Prostate gland (tissue), 2 donors: ENCODE measurements at regions not wholly inside any gene's neighbourhood (a gene's known extent, or its start where the extent isn't known, plus 50 kb on each side); places are given as distances from the start of the nearest gene placed in this dataset.

ENCODE experiments used
- DNase-seq: peaks from one replicate; pipeline ENCODE4 v3.0.0-alpha.2; 2019; ENCODE audit warnings: low spot score
- H3K27ac ChIP-seq, 2 donors: fragments of 200-600 bp; sonication (generic); 2 replicates each; pipeline ENCODE4 v1.5.1; 2017 to 2019
- H3K27me3 ChIP-seq: fragments of 200-600 bp; sonication (generic); replicated peaks from 2 replicates; pipeline ENCODE4 v1.5.1; 2019; ENCODE audit not compliant: insufficient read depth
- H3K36me3 ChIP-seq, 2 donors: fragments of 200-600 bp; sonication (generic); 1 replicate in 1 of 2; 2 replicates in 1 of 2; pipeline versions ENCODE4 v1.5.1 to v1.8.1; 2017 to 2019
- H3K4me1 ChIP-seq: fragments of 200-600 bp; sonication (generic); replicated peaks from 2 replicates; pipeline ENCODE4 v1.5.1; 2019
- H3K4me3 ChIP-seq, 2 donors: fragments of 200-600 bp; sonication (generic); 2 replicates each; pipeline ENCODE4 v1.5.1; 2017 to 2019
- H3K9me3 ChIP-seq: fragments of 200-600 bp; sonication (generic); 2 replicates; pipeline ENCODE4 v1.5.1; 2017
- CTCF ChIP-seq, 4 experiments: fragments of 200-600 bp in 2 of 4; fragments of 450-650 bp in 2 of 4; sonication (generic) in 2 of 4; IDR thresholded peaks; 1 replicate in 3 of 4; 2 replicates in 1 of 4; pipeline ENCODE4 v1.5.1; 2016 to 2019; ENCODE audit warnings: antibody characterized with exemption in 4 of 4, mild to moderate bottlenecking in 2 of 4, moderate library complexity in 2 of 4
- POLR2A ChIP-seq: fragments of 450-650 bp; IDR thresholded peaks from one replicate; pipeline ENCODE4 v1.6.1; 2016; ENCODE audit warnings: antibody characterized with exemption, mild to moderate bottlenecking
- POLR2AphosphoS5 ChIP-seq: sonication (generic); formaldehyde crosslinking; IDR thresholded peaks from one replicate; pipeline ENCODE4 v1.6.1; 2017; ENCODE audit warnings: antibody characterized with exemption
- WGBS: methylation state at CpG from one replicate; pipeline ENCODE4 v1.1.5; 2018; 5-methylcytosine and 5-hydroxymethylcytosine counted together
- intact Hi-C: fragments of 100-400 bp; cut with DNase I; formaldehyde crosslinking; loops from one replicate; pipeline ENCODE4 v1.14.2; 2022

GRCh38 chr15:59838900-59839299 is 149.8 kb upstream of the BNIP2 start:
- intact Hi-C loops = no loop called here

GRCh38 chr15:59835776-59836175 is 146.7 kb upstream of the BNIP2 start:
- intact Hi-C loops = no loop called here
- no peak for DNase-seq

More at GRCh38 chr15:59838900-59839299, 149.8 kb upstream of the BNIP2 start:
- Histone ChIP-seq H3K4me3 (no peak overlapping the region), H3K27me3 (no peaks in the 10 kb centered on the region), H3K36me3 (no peaks in the 10 kb centered on the region), H3K9me3 (no peaks in the 10 kb centered on the region), H3K4me1 (no peaks in the 10 kb centered on the region), H3K27ac (no peak overlapping the region)
- TF ChIP-seq POLR2A = no peak
- TF ChIP-seq POLR2AphosphoS5 = no peak
- no peak for TF ChIP-seq CTCF (IDR thresholded peaks at IDR 0.05)
- no peak for DNase-seq
- 35% methylated on average over 4 of the region's 4 CpGs for WGBS

GRCh38 chr15:59834528-59834927 is 145.4 kb upstream of the BNIP2 start:
- intact Hi-C loops = no loop called here
- Histone ChIP-seq H3K4me1 (no peaks in the 10 kb centered on the region), H3K36me3 (no peaks in the 10 kb centered on the region), H3K9me3 (no peaks in the 10 kb centered on the region), H3K27me3 (no peaks in the 10 kb centered on the region), H3K27ac (no peak overlapping the region), H3K4me3 (no peak overlapping the region)
- DNase-seq = no peak
- TF ChIP-seq POLR2A (no peak), CTCF (IDR thresholded peaks at IDR 0.05) (no peak), POLR2AphosphoS5 (no peak)
- WGBS = 36% methylated on average over 3 of the region's 3 CpGs

More at GRCh38 chr15:59835776-59836175, 146.7 kb upstream of the BNIP2 start:
- WGBS = 82% methylated on average over 1 of the region's 1 CpG
- H3K4me1 ChIP-seq = no peaks in the 10 kb centered on the region
- no peak overlapping the region for H3K27ac ChIP-seq
- no peaks in the 10 kb centered on the region for H3K36me3 ChIP-seq
- H3K27me3 ChIP-seq = no peaks in the 10 kb centered on the region
- no peak overlapping the region for H3K4me3 ChIP-seq
- TF ChIP-seq POLR2A (no peak), POLR2AphosphoS5 (no peak), CTCF (IDR thresholded peaks at IDR 0.05) (no peak)
- H3K9me3 ChIP-seq = no peaks in the 10 kb centered on the region

- H3K9me3 ChIP-seq = no peaks in the 10 kb centered on the region
- H3K36me3 ChIP-seq = no peaks in the 10 kb centered on the region
- intact Hi-C loops = no loop called here
- 70% methylated on average over 3 of the region's 3 CpGs for WGBS
- H3K27me3 ChIP-seq = peaks cover 5% of the 10 kb centered on the region
- H3K4me1 ChIP-seq = no peaks in the 10 kb centered on the region
- no peak for TF ChIP-seq CTCF (IDR thresholded peaks at IDR 0.05)
- TF ChIP-seq POLR2A = no peak
- no peak for TF ChIP-seq POLR2AphosphoS5
- DNase-seq = no peak
- H3K27ac ChIP-seq = no peak overlapping the region
- no peak overlapping the region for H3K4me3 ChIP-seq
Observed at GRCh38 chr15:59833366-59833765, 144.2 kb upstream of the BNIP2 start.

GRCh38 chr15:59830873-59831272 is 141.8 kb upstream of the BNIP2 start:
- no peaks in the 10 kb centered on the region for H3K4me1 ChIP-seq
- no peak overlapping the region for H3K4me3 ChIP-seq
- intact Hi-C loops = no loop called here
- H3K36me3 ChIP-seq = no peaks in the 10 kb centered on the region
- H3K27ac ChIP-seq = no peak overlapping the region
- DNase-seq = no peak
- TF ChIP-seq POLR2AphosphoS5 = no peak
- no peak for TF ChIP-seq CTCF (IDR thresholded peaks at IDR 0.05)
- TF ChIP-seq POLR2A = no peak
- WGBS = 92% methylated on average over 5 of the region's 5 CpGs
- no peaks in the 10 kb centered on the region for H3K9me3 ChIP-seq
- peaks cover 5% of the 10 kb centered on the region for H3K27me3 ChIP-seq
